COLO668 (cell line): ENCODE measurements at regions not wholly inside any gene's neighbourhood (a gene's known extent, or its start where the extent isn't known, plus 50 kb on each side); places are given as distances from the start of the nearest gene placed in this dataset.

ENCODE experiments used
- DNase-seq: peaks from one replicate; lab custom pipeline; 2025; ENCODE audit not compliant: unreplicated experiment; lab: John Stamatoyannopoulos, UW

GRCh38 chr10:60572511-60573194, 183.0 kb upstream of the ANK3 start:
- DNase-seq = peak; percentile 5

- DNase-seq = no peak
Measured at GRCh38 chr10:60570896-60571295, 181.2 kb upstream of the ANK3 start.

GRCh38 chr10:60570272-60570865, 180.7 kb upstream of the ANK3 start:
- no peak for DNase-seq

DNA sequence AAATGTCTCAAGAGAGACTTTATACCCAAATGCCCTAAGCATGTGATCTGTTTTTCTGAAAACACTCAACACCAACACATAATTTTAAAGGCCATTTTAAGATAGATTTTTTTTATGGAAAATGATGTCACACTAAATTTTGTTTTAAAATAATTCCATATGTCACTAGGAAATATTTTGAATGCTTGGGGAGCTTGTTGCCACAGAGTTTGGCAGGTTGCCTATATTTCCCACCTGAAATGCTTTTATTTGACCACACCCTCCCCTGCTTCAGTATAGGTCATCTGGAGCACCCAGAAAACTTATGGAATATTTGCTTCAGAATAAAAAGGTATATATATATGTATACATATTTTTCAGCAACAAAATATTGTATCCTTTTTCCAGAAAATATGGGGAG, 180.0 kb upstream of the ANK3 start:
- DNase-seq = no peak

- no peak for DNase-seq
Measured at GRCh38 chr10:60566096-60566495, 176.4 kb upstream of the ANK3 start.

GRCh38 chr10:60565492-60565891, 175.8 kb upstream of the ANK3 start:
- no peak for DNase-seq

DNA sequence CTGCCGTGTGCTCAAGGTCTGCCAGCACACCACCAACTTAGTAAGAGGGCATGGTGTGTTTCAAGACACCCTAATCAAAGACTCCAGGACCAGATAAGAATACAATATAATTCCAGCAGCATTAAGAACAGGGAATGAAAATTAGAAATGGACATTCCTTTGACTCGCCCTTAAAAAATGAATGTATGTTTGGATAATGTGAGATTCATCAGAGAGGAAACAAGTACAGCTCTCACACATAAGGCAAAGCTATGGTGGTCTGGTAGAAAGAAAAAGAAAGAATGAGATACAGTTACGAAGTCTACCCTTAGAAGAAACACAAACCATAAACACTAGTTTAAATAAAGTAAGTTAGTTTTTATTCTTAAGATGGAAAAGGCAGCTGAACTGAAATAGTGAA, 174.8 kb upstream of the ANK3 start:
- DNase-seq = no peak

GRCh38 chr10:60560451-60560850, 170.8 kb upstream of the ANK3 start:
- DNase-seq = no peak

- no peak for DNase-seq
Measured at GRCh38 chr10:60555700-60556099, 166.0 kb upstream of the ANK3 start.

DNA sequence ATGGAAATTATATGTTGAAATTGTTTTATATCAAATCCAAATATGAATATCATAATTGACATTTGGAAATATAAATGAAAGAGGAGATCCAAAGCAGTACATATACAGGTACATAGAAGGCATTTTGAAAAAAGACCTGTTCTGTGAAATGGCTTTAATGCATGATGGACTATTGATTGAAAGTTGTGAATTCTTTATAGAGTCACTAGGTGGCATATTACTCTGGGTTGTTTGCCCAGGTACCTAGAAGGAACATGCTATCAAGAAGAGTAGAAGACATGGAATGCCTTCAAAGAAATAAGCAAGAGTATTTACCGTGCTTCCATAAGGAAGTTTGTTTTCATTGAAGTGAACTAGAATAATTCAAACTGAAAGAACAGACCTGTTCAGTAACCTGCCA, 160.0 kb upstream of the ANK3 start:
- no peak for DNase-seq

DNA sequence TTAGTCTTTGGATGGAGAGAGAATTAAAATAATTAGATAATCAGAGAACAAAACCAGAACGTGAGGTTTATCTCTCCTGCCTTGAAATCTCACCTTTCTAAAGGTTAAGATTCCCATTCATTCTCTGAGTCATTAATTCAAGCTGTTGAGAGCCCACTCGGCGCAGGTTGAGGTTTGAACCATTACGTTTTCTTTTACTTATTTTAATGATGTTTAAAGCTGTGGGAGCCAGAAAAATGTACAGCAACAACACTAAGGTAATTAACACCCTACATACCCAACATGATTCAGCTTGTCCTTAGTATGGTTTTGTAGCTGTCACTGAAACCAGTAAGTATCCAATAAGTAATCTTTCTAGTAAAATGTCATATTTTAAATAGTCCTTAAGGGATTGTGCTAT, 153.0 kb upstream of the ANK3 start:
- DNase-seq = no peak

GRCh38 chr10:60541451-60541850, 151.8 kb upstream of the ANK3 start:
- DNase-seq = no peak

DNA sequence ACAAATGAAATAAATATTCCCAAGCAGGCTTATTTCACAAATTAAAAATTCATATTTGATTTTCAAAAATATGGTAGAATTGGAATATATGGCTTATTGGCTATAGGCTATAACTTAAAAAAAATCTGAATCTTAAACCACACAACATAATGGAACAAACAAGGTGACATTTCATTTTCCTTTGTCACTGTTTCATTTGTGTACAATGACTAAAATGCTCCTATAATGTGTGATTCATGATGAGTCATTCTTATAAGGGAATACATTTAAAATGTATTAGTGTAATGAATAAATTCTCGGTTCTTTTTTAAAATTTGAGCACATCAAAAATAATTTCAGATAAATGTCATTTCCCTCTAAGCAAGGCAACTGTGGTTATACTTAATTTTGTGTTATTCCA, 148.0 kb upstream of the ANK3 start:
- no peak for DNase-seq

DNA sequence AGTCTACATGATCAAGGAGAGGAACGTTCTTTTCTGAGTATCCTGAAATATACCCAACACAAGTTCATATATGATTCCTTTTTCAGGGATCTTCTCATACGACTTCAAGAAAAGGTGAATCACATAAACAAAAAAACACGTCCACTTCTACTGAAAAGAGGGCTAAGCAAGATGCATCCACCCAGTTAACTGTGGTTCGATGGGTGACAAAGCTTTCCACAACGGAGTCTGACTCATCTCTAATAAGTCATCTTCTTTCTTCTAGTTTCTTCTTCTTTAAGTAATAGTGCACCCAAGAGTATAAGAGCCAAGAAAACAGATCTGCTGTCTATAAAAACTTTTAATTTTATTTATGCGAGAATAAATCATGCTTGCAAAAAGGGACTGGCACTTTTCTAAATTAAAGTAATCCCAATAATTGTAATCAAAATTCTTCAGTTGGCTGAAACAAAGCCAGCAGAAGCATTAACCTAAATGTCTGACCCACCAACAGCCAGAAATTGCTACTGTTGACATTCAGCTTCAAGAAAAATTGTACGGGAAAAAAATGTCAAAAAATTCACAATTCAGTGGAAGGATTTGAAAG, 146.9 kb upstream of the ANK3 start:
- DNase-seq = no peak

DNA sequence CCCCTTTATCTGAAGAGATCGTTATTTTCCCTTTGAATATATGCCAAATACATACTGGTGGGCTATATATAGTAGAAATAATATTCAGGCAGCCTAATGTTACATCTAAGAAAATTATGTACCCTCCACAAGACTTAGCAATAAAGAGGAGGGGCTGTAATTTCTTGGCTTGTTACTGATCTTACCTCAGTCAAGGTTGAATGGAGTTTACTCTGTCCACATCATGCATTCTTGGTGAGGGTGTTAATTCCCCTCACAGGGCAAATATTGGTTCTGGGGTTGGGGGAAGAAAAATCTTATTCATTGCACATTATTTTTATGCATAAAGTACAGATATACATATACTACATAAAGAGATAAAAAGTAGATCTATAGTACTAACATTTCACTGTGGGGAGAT, 145.8 kb upstream of the ANK3 start:
- no peak for DNase-seq

- DNase-seq = no peak
Measured at GRCh38 chr10:60534761-60535389, 145.2 kb upstream of the ANK3 start.

- DNase-seq = no peak
Measured at GRCh38 chr10:60532696-60533468, 143.2 kb upstream of the ANK3 start.

- DNase-seq = no peak
Measured at GRCh38 chr10:60531006-60531405, 141.3 kb upstream of the ANK3 start.

DNA sequence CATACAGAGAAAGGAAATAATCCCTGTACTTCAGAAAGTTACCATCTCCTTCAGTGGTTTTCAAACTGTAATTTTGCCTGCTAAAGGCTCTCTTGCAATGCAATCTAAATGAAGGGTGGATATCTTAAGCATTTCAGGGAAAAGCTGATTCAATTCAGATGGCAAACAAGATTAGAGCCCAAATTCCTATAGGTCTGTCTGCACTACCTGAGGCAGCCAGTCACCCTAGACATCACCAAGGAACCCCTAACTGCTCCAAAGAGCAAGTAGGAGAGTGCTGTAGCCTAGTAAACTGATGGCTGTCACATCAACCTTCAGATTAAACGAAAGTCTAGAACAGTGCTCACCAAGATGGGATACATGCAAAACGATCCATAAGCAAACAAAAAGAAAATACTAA, 138.0 kb upstream of the ANK3 start:
- no peak for DNase-seq

GRCh38 chr10:60525716-60526585, 136.3 kb upstream of the ANK3 start:
- no peak for DNase-seq

GRCh38 chr10:60524541-60524940, 134.9 kb upstream of the ANK3 start:
- no peak for DNase-seq
